Caco-2 (cell line): ENCODE measurements at regions not wholly inside any gene's neighbourhood (a gene's known extent, or its start where the extent isn't known, plus 50 kb on each side); places are given as distances from the start of the nearest gene placed in this dataset.

Experiments
- BruUV-seq: library from RNA; stranded (reverse); fragments of 400-500 nt; replicated peaks from 2 replicates; lab custom pipeline; 2021; lab: Mats Ljungman, UMichigan
- CTCF ChIA-PET: fragments of 300-600 bp; sonication (Branson Sonifier 250); formaldehyde crosslinking; loops from one replicate; lab custom pipeline; 2022; ENCODE audit warnings: antibody characterized with exemption; lab: Charles Lee
- POLR2A ChIA-PET: fragments of 300-600 bp; sonication (Branson Sonifier 250); formaldehyde crosslinking; loops from one replicate; lab custom pipeline; 2022; ENCODE audit warnings: antibody characterized with exemption; lab: Charles Lee
- DNase-seq, 2 experiments: peaks; one replicate each; pipeline versions ENCODE4 v3.0.0 to v3.0.0-alpha.2; 2020 to 2022
- H3K27me3 ChIP-seq: replicated peaks from 2 replicates; pipeline ENCODE4 v1.6.0; 2011; ENCODE audit warnings: low read length; ENCODE audit not compliant: control insufficient read depth, insufficient read depth
- H3K36me3 ChIP-seq: 2 replicates; pipeline ENCODE4 v1.5.1; 2011; ENCODE audit warnings: low read length; ENCODE audit not compliant: control insufficient read depth, insufficient read depth
- H3K4me1 ChIP-seq: fragments of 250-450 bp; sonication (Bioruptor Pico); 2 replicates; pipeline ENCODE4 v1.5.1; 2020; ENCODE audit warnings: mild to moderate bottlenecking
- H3K4me3 ChIP-seq: 2 replicates; pipeline ENCODE4 v1.5.1; 2011; ENCODE audit warnings: low read depth, mild to moderate bottlenecking, control low read depth, low read length
- H3K9me3 ChIP-seq: fragments of 250-450 bp; sonication (Bioruptor Pico); 2 replicates; pipeline ENCODE4 v1.5.1; 2020; ENCODE audit warnings: mild to moderate bottlenecking, moderate library complexity
- H3K27ac Mint-ChIP-seq: one replicate; pipeline ENCODE4 v1.8.0; 2022; ENCODE audit warnings: mixed read lengths; ENCODE audit not compliant: unreplicated experiment
- H3K27me3 Mint-ChIP-seq: one replicate; pipeline ENCODE4 v1.8.0; 2022; ENCODE audit warnings: mixed read lengths; ENCODE audit not compliant: insufficient read depth, unreplicated experiment
- H3K36me3 Mint-ChIP-seq: one replicate; pipeline ENCODE4 v1.8.0; 2022; ENCODE audit warnings: mild to moderate bottlenecking, mixed read lengths; ENCODE audit not compliant: insufficient read depth, unreplicated experiment
- H3K4me1 Mint-ChIP-seq: one replicate; pipeline ENCODE4 v1.8.0; 2022; ENCODE audit warnings: low read depth, mixed read lengths; ENCODE audit not compliant: unreplicated experiment
- H3K4me3 Mint-ChIP-seq: one replicate; pipeline ENCODE4 v1.8.0; 2022; ENCODE audit warnings: mild to moderate bottlenecking, moderate library complexity, mixed read lengths; ENCODE audit not compliant: unreplicated experiment
- H3K9me3 Mint-ChIP-seq: one replicate; pipeline ENCODE4 v1.8.0; 2022; ENCODE audit warnings: mixed read lengths; ENCODE audit not compliant: unreplicated experiment
- intact Hi-C: fragments of 100-400 bp; cut with micrococcal nuclease; formaldehyde crosslinking; loops from one replicate; pipeline ENCODE4 v1.10.0; 2022; ENCODE audit not compliant: unreplicated experiment
- TF ChIP-seq, protein P1 (sequence below), 2 experiments: fragments of 200-600 bp in 1 of 2; IDR thresholded peaks; 1 replicate in 1 of 2; 2 replicates in 1 of 2; pipeline versions ENCODE4 v1.5.1 to v1.8.0; 2011 to 2022; ENCODE audit warnings: antibody characterized with exemption in 1 of 2, control low read depth in 1 of 2, inconsistent platforms in 1 of 2, low read depth in 1 of 2, low read length in 1 of 2, mild to moderate bottlenecking in 1 of 2, moderate library complexity in 1 of 2; ENCODE audit not compliant: insufficient read depth in 1 of 2, severe bottlenecking in 1 of 2, unreplicated experiment in 1 of 2

DNA sequence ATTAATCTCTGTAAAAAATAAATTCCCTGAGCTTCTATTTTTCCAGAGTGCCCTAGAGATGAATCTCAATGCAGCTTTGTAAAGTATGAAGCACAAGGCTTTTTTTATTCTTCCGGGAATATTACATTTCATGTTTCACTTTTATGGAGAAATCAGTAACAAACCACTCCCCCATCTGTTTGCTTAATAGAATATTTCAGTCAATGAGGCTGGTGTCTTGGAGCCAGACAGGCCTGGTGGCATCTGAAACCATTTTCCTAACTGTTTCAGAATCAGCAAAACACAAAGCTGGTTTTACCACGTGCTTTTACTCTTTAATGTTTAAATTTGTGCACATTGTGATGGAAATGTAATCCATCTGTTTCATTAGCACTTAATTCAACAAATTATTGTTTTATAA, 400.8 kb upstream of the HSF2 start:
- Histone ChIP-seq H3K4me3 (no peak overlapping the region), H3K27me3 (no peaks in the 10 kb centered on the region), H3K4me1 (no peaks in the 10 kb centered on the region), H3K36me3 (no peaks in the 10 kb centered on the region), H3K9me3 (no peaks in the 10 kb centered on the region)
- intact Hi-C loops, result no loop called here
- CTCF ChIA-PET, result no interaction called here
- Mint-ChIP-seq H3K27ac (no peak overlapping the region), H3K9me3 (no peaks in the 10 kb centered on the region), H3K36me3 (no peaks in the 10 kb centered on the region), H3K4me1 (no peaks in the 10 kb centered on the region), H3K27me3 (no peaks in the 10 kb centered on the region), H3K4me3 (no peak overlapping the region)
- no TSS peak for BruUV-seq
- no peak for DNase-seq
- POLR2A ChIA-PET, result no interaction called here
- TF ChIP-seq, protein P1, sequence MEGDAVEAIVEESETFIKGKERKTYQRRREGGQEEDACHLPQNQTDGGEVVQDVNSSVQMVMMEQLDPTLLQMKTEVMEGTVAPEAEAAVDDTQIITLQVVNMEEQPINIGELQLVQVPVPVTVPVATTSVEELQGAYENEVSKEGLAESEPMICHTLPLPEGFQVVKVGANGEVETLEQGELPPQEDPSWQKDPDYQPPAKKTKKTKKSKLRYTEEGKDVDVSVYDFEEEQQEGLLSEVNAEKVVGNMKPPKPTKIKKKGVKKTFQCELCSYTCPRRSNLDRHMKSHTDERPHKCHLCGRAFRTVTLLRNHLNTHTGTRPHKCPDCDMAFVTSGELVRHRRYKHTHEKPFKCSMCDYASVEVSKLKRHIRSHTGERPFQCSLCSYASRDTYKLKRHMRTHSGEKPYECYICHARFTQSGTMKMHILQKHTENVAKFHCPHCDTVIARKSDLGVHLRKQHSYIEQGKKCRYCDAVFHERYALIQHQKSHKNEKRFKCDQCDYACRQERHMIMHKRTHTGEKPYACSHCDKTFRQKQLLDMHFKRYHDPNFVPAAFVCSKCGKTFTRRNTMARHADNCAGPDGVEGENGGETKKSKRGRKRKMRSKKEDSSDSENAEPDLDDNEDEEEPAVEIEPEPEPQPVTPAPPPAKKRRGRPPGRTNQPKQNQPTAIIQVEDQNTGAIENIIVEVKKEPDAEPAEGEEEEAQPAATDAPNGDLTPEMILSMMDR (IDR thresholded peaks at IDR 0.05; ENCODE audit: insufficient read depth in 1 of 2, low read depth in 1 of 2, low read length in 1 of 2, severe bottlenecking in 1 of 2, unreplicated experiment in 1 of 2), result no peak

DNA sequence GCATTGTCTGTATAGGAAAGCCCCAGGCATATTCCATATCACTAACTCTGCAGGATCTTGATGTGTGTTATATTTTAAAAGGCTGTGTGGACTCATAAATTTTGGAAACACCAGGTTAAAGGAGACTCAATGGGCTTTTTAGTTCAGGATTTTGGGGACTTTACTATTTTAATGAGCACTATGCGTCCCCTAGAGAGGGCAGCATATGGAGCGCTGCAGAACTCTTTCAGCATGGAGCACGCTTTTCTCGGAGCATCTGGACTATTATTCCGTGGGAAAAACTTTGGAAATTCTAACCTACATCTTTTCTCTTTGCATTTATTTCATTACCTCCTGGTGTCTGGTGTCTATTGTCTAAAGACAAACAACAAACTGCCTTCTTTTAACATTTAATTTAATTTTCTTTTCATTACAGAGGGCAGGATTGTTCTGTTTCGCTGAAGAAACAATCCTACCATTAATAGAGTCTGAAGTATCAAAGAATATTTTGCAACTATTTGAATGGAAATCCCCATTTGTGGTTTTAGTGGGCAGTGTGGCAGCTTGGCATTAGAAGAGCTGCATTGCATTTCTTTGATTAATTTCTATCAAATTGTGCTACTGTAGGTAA, 399.9 kb upstream of the HSF2 start:
- Mint-ChIP-seq H3K4me3 (no peak overlapping the region), H3K27me3 (no peaks in the 10 kb centered on the region), H3K9me3 (no peaks in the 10 kb centered on the region), H3K36me3 (no peaks in the 10 kb centered on the region), H3K27ac (no peak overlapping the region), H3K4me1 (no peaks in the 10 kb centered on the region)
- ChIA-PET POLR2A (no interaction called here), CTCF (no interaction called here)
- no peaks in the 10 kb centered on the region for H3K27me3 ChIP-seq
- no peak for DNase-seq
- intact Hi-C loops, result no loop called here
- H3K36me3 ChIP-seq, result no peaks in the 10 kb centered on the region
- H3K4me3 ChIP-seq, result no peak overlapping the region
- no peaks in the 10 kb centered on the region for H3K4me1 ChIP-seq
- no peaks in the 10 kb centered on the region for H3K9me3 ChIP-seq
- TF ChIP-seq, protein P1 (IDR thresholded peaks at IDR 0.05; ENCODE audit: insufficient read depth in 1 of 2, low read depth in 1 of 2, low read length in 1 of 2, severe bottlenecking in 1 of 2, unreplicated experiment in 1 of 2), result no peak
- no TSS peak for BruUV-seq

DNA sequence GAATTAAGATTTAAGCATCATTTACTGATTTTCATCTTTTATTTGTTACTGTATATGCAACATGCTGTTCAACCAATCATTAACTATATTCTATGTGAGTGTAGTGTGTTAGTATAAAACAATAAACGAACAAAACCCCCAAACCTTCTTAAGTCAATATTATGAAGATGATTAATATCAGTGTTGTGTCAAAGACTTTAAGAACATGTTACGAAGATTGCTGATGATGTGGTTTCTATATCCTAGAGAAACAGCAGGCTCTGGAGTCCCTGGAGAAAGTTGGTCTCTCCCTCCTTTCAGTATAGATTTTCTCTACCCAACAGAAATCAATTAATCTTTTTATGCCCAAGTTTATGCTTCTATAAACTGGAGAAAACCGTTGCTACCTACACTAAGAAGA, 393.8 kb upstream of the HSF2 start:
- ChIA-PET POLR2A (no interaction called here), CTCF (no interaction called here)
- Histone ChIP-seq H3K9me3 (no peaks in the 10 kb centered on the region), H3K27me3 (no peaks in the 10 kb centered on the region), H3K36me3 (no peaks in the 10 kb centered on the region), H3K4me3 (no peak overlapping the region), H3K4me1 (peaks cover 4% of the 10 kb centered on the region; the same call in 1 of the 2 replicates)
- Mint-ChIP-seq H3K4me1 (no peaks in the 10 kb centered on the region), H3K9me3 (no peaks in the 10 kb centered on the region), H3K27ac (no peak overlapping the region), H3K36me3 (no peaks in the 10 kb centered on the region), H3K27me3 (no peaks in the 10 kb centered on the region), H3K4me3 (no peak overlapping the region)
- DNase-seq, result no peak
- no TSS peak for BruUV-seq
- TF ChIP-seq, protein P1 (IDR thresholded peaks at IDR 0.05; ENCODE audit: insufficient read depth in 1 of 2, low read depth in 1 of 2, low read length in 1 of 2, severe bottlenecking in 1 of 2, unreplicated experiment in 1 of 2), result no peak
- intact Hi-C loops, result no loop called here
